Activated T-cell treated with anti-CD3 and anti-CD28 coated beads for 24 hours (primary cell): ENCODE measurements at regions not wholly inside any gene's neighbourhood (a gene's known extent, or its start where the extent isn't known, plus 50 kb on each side); places are given as distances from the start of the nearest gene placed in this dataset.

Experiments used
- DNase-seq: peaks from one replicate; pipeline ENCODE4 v3.0.0-alpha.2; 2020; ENCODE audit warnings: low read depth

DNA sequence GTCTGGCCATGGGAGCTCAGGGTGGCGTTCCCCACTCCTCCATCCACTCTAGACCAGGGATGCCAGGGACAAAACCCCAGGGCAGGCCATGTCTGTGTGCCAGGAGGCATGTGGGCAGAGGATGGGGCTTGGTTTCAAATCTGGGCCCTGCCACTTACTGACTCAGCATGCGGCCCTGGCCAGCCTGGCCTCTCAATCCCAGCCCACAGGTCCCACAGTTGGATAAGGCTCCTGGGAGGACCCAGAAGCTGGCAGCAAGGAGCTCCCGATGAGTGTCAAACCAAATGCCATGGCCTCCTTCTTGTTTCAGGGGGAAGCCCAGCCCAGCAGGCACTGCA lies 1290.4 kb downstream of the BRD1 start:
- DNase-seq: no peak

GRCh38 chr22:48536541-48537342 lies 1290.9 kb downstream of the BRD1 start:
- no peak for DNase-seq

DNA sequence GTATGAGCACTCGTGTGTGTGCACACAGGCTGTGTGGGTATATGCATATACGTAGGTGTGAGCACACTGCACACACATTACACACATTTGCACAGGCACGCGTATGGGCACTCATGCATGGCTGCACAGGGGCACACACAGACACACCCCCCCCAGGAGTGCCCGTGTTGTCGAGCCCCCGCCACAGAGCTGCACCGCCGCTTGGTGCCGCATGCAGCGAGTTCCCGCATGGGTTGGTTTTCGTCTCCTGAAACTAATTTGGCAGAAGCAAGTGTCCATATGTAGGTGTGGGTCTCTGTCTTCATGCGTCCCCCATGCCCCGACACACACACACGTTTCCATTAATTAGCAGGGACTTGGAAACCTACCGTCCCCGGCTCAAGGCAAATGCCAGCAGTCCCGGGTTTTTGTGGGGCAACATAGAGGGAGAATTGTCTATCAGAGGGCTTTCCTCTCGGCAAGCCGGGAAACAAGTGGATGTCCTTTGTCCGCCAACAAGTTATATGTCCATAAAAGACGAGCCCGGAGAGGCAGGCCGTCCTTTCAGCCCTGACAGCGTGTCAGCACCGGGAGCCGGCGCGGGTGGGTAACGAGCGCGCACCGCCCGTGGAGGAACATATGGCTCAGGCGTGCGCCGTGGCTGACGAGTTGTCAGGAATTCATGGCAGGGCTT lies 1291.7 kb downstream of the BRD1 start:
- no peak for DNase-seq

- no peak for DNase-seq
Measured at GRCh38 chr22:48534395-48534958, 1293.2 kb downstream of the BRD1 start.

- no peak for DNase-seq
Measured at GRCh38 chr22:48532986-48533385, 1294.7 kb downstream of the BRD1 start.

DNA sequence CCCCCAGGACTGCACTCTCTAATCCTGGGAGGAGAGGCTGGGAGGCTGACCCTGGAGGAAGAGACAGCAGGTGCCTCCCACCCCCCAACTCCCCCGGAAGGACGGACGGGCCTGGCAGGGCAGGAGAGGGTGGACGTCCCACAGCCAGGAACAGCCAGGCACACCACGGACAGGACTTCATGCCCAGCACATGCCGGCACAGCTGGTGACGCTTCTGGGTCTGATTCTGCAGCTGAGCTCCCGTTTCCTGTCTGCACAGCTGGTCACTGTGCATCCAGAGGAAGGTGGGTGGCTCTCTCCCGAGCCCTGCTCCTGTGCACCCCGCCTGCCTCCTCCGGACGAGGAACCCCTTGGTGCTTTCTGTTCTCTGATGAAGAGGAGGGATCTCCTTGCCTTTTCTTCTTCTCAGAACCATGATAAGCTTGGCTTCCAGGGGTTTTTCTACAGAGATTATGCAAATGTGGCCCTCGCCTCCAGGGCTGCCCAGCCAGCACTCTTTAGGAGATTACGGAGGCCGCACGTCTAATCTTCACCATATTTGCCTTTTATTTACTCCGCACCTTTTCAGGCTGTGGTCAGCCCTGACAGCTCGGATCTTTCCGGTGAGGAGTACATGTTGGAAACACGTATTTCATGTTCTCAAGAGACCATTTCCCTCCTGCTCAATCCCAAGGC lies 1295.8 kb downstream of the BRD1 start:
- DNase-seq: no peak

DNA sequence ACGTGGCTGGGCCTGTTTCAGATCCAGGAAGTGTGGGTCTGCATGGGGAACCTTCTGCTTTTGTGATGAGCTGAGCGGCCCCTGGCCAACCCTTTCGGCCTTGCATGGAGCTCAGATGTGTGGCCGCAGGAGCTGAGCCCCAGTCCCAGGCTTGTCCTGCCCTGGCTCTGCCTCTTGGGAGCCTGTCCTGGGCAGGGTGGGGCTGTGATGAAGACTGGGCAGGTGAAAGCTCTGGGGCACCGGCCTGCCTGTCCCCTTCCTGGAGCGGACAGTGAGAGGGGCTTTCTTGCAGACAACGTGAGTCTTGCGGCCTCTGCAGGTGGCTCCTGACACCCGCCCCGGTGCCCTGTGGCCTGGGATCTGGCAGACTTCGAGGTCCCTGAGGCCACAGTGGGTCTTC lies 1296.6 kb downstream of the BRD1 start:
- no peak for DNase-seq

GRCh38 chr22:48530666-48531065 lies 1297.0 kb downstream of the BRD1 start:
- no peak for DNase-seq

DNA sequence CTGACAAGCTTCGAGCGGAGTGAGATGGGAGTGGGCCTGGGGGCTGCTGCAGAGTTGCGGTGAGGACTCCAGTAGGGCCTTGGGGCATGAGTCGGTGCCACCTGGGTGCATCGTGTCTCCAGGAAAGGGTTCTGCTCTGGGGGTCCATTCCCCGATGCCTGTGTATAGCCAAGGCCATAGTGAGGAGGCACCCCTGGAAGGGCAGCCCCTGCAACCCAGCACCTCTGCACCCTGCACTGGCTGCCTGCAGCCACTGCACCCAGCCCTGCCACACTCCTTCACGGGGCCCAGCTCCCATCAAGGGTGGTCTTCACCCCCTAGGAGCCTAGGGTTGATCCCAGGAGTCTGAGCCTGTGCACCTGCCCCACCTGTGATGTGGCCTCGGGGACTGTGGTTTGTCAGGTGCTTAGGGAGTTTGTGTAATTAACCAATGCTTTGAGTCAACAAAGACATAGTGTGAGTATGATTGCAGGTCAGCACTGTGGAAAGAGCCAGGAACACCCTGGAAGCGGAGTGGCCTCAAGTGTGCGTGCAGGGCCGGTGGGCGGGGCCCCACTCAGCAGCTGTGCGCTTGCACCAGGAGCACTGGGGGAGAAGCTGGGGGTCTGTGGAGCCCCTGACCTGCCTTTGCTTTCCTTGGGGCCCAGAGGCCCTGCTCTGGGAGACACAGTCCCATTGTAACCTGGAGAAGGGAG lies 1299.3 kb downstream of the BRD1 start:
- DNase-seq: no peak

DNA sequence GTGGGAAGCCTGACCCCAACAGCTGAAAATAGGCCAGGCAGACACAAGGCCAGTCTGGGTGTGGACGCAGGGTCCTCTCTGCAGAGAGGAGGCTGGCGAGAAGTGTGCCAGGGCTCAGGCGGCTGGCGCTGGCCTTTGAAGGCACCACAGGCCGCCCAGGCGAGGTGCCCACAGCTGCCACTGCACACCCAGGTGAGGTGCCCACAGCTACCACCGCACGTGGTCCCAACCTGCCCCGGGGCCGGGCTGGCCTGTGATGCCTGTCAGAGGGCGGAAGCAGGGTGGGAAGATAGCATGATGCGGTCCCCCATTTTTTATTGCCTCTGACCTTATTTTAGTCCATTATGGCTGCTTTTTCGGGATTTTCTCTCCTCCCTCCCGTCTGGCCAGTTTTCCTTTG lies 1303.9 kb downstream of the BRD1 start:
- no peak for DNase-seq

DNA sequence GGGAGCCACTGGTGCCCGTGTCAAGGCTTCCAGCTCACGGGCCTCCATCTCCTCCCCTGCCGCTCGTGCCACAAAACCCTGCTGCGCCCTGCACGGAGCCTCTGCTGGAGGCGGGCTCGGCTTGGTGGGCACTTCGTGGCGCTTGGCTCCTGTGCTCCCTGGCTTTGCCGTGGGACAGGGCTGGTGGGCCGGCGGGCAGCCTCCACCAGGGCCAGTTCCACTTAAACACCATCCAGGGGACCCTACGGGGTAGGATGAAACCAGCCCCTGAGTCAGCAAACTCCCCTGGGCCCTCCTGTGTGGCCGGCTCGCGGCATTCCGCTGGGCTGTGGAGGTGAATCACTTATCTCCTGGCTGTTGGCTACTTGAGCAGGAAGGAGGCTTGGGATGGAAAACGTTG lies 1304.6 kb downstream of the BRD1 start:
- DNase-seq: no peak

DNA sequence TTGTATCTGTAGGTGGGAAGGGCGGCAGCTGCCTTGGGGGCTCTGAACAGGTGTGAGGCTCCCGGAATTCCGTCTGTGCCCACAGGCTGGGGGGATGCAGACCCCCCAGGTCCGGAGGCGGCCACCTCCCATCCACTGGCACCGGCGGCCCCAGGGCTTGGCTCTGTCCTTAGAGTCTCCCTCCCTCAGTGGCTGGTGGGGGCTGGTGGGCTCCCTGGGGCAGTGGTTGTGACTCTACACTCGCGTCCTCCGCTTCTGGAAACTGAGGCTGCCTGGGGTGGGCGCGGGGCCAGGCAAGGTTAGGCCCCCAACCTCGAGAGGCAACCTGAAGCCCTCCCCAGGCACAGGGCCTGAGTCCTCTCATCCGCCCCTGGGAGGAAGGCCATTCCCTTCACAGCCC lies 1305.4 kb downstream of the BRD1 start:
- DNase-seq: no peak

DNA sequence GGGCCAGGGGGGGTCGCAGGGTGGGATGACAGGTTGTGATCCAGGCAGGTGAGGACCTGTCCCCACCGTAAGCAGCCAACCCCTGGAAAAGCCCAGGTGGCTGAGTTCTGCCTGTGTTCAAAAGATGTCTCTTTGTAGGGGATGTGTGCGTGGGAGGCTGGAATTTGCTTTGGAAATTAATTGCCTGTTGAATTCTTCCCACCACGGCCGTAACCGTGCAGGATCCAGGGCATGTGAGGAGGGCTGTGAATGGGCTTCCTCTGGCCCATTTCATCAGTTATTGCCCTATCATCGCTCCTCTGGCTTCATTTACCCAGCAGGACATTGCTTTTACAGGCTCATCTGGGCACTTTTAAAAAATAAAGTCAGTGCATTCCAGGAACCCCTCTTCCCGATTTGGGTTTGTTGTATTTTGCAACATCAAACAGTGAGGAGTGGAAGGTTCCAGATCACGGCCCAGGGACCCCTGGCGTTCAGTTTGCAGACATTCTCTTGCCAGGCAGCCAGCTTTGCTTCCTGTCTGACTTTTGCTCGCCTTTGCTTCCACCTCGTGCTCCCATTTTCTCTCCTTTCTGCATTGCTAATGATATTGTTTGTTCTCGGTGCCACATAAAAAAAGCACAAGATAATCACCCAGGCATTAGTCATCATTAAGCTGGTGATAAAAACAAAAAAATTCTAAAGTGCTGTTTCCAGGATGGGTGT lies 1306.6 kb downstream of the BRD1 start:
- no peak for DNase-seq

DNA sequence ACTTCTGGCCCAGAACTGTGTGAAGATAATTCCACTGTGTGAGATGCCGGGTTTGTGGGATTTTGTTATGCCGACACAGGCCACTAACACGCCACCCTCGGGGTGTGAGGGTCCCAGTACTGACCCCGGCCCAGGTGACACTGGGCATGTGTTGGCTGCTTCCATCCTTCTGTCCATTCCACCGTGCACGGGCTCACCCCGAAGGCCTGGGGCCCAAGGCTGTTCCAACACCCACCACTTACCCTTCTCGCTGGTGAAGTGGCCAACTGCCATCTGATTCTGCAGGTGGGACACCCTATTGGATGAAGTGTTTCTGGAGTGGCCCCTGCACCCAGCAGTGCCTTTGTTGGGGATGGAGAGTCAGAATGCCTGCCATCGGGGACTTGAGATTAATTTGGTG lies 1307.5 kb downstream of the BRD1 start:
- no peak for DNase-seq

GRCh38 chr22:48517039-48518030 lies 1310.3 kb downstream of the BRD1 start:
- DNase-seq: no peak

DNA sequence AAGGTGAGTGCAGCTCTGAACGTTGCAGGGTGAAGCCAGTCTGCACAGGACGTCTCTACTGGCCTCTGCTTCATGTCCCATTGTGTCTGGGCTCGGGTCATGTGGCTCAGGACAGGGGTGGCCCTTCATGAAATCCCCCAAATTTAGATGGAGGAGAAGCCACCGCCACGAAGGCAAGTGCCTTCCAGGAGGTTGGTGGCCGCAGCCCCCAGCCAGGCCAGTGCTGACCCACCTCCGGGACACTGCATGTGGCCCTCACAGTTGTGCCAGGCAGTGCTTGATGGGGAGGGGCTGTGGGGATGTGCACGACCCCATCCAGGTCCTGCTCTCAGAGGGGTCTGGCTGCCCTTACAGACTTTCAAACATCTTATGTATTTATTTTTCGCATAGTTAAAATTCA lies 1311.1 kb downstream of the BRD1 start:
- no peak for DNase-seq

GRCh38 chr22:48515571-48516200 lies 1312.0 kb downstream of the BRD1 start:
- no peak for DNase-seq

DNA sequence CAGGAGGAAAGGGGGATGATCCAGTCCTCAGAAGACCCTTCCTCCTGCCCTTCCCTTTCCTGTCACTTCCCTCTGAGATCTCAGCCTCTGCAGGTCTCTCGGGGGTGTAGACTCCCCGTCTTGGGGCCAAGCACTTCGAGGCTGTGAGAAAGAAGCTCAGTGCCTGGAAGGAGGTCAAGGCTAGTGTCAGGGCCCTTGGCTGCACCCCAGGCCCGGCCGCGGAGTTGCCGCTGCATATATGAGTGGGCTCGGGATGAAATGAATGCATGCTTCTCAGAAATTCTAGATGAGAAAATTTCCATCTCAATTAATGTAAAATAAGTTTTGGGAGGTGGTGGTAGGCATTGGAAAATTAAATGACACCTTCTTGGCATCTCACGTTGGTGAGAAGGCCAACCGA lies 1313.7 kb downstream of the BRD1 start:
- DNase-seq: no peak

GRCh38 chr22:48513446-48513845 lies 1314.2 kb downstream of the BRD1 start:
- DNase-seq: no peak

- DNase-seq: no peak
Measured at GRCh38 chr22:48511781-48512327, 1315.8 kb downstream of the BRD1 start.
